K562 (cell line): ENCODE measurements at regions not wholly inside any gene's neighbourhood (a gene's known extent, or its start where the extent isn't known, plus 50 kb on each side); places are given as distances from the start of the nearest gene placed in this dataset.

Experiments
- CBX5 ChIP-seq: IDR thresholded peaks from 2 replicates; pipeline ENCODE4 v1.6.1; 2014; ENCODE audit warnings: low read depth, borderline replicate concordance
- CTCF ChIP-seq, 3 experiments: IDR thresholded peaks in 2 of 3; conservative IDR thresholded peaks in 1 of 3; 2 replicates each; pipeline ENCODE4 v1.5.1; 2011 to 2012; ENCODE audit warnings: low read length in 3 of 3, mild to moderate bottlenecking in 3 of 3, control low read depth in 2 of 3, improper control_type of control experiment in 1 of 3, inconsistent platforms in 1 of 3, low read depth in 1 of 3, mixed read lengths in 1 of 3, moderate library complexity in 1 of 3; ENCODE audit not compliant: insufficient read depth in 2 of 3
- DDX20 ChIP-seq: fragments of 450-650 bp; IDR thresholded peaks from 2 replicates; pipeline ENCODE4 v1.6.1; 2016; ENCODE audit warnings: missing genetic modification characterization, low read depth, mild to moderate bottlenecking, missing compliant biosample characterization, moderate library complexity
- HBP1 ChIP-seq: fragments of 450-650 bp; formaldehyde crosslinking; IDR thresholded peaks from 2 replicates; pipeline ENCODE4 v1.4.0; 2022; ENCODE audit warnings: missing genetic modification characterization
- HNRNPLL ChIP-seq: fragments of 200-400 bp; formaldehyde crosslinking; IDR thresholded peaks from 2 replicates; pipeline ENCODE4 v1.6.1; 2017; ENCODE audit warnings: low read length, low read depth, mild to moderate bottlenecking; ENCODE audit not compliant: poor library complexity, severe bottlenecking
- NONO ChIP-seq, 2 experiments: fragments of 200-400 bp in 1 of 2; fragments of 450-650 bp in 1 of 2; formaldehyde crosslinking in 1 of 2; IDR thresholded peaks; 2 replicates each; pipeline ENCODE4 v1.6.1; 2017; ENCODE audit warnings: low read depth in 2 of 2, mild to moderate bottlenecking in 2 of 2, moderate library complexity in 2 of 2, low read length in 1 of 2
- POLR2AphosphoS5 ChIP-seq: IDR thresholded peaks from 2 replicates; pipeline ENCODE4 v1.6.1; 2011; ENCODE audit warnings: mild to moderate bottlenecking, low read depth, low read length, moderate library complexity; ENCODE audit not compliant: control insufficient read depth, insufficient read depth
- ZNF24 ChIP-seq: fragments of 450-650 bp; IDR thresholded peaks from 2 replicates; pipeline ENCODE4 v1.6.1; 2016
- TF ChIP-seq, protein P1 (sequence below), 2 experiments: fragments of 450-650 bp in 1 of 2; sonication (generic) in 1 of 2; formaldehyde crosslinking in 1 of 2; IDR thresholded peaks in 1 of 2; conservative IDR thresholded peaks in 1 of 2; 2 replicates each; pipeline versions ENCODE4 v1.6.1 to v1.8.1; 2016 to 2023; ENCODE audit warnings: mild to moderate bottlenecking in 2 of 2, moderate library complexity in 2 of 2, inconsistent platforms in 1 of 2, missing genetic modification reagents in 1 of 2

- TF ChIP-seq, protein P1, sequence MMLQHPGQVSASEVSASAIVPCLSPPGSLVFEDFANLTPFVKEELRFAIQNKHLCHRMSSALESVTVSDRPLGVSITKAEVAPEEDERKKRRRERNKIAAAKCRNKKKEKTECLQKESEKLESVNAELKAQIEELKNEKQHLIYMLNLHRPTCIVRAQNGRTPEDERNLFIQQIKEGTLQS (IDR thresholded peaks at IDR 0.05): no peak
- TF ChIP-seq, protein P1 (CRISPR knock-in tag; conservative IDR thresholded peaks at IDR 0.05): no peak
- TF ChIP-seq POLR2AphosphoS5 (no peak), NONO (IDR thresholded peaks at IDR 0.05; ENCODE audit: low read depth in 2 of 2, low read length in 1 of 2) (no peak), ZNF24 (no peak), HNRNPLL (no peak), CTCF (IDR thresholded peaks at IDR 0.05 in 2 of 3, conservative IDR thresholded peaks at IDR 0.05 in 1 of 3; ENCODE audit: insufficient read depth in 2 of 3, low read depth in 1 of 3, low read length in 3 of 3) (no peak), CBX5 (no peak), HBP1 (CRISPR knock-in tag) (no peak), DDX20 (tag) (no peak)
Observed at GRCh38 chr20:39983655-39984054, 705.4 kb downstream of the MAFB start.
